GM21717 (cell line): ENCODE measurements at regions not wholly inside any gene's neighbourhood (a gene's known extent, or its start where the extent isn't known, plus 50 kb on each side); places are given as distances from the start of the nearest gene placed in this dataset.

ENCODE experiments used
- ATAC-seq: cut with Tn5 transposase; IDR thresholded peaks from one replicate; pipeline ENCODE4 v1.9.1; 2021; ENCODE audit warnings: mild to moderate bottlenecking, moderate library complexity; ENCODE audit not compliant: unreplicated experiment

DNA sequence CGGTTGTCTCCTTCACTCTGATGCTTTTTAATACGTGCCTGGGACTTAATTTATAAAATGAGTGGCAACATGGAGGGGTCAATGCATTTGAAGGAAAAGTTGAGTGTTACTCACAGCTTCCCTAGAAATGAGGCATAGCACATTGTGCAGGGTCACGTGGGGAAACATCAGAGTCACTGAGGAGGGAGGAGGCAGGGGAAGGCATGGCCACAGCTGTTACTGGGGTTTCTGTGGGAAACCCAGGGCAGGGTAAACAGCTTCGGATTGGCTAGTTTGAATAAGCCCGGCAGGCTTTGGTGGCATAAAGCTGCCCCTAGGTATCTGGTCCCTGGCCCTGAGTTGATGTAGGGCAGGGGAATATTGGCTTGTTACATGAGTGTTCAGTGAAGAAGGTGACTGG, 98.9 kb upstream of the ST8SIA2 start:
- ATAC-seq: no peak

DNA sequence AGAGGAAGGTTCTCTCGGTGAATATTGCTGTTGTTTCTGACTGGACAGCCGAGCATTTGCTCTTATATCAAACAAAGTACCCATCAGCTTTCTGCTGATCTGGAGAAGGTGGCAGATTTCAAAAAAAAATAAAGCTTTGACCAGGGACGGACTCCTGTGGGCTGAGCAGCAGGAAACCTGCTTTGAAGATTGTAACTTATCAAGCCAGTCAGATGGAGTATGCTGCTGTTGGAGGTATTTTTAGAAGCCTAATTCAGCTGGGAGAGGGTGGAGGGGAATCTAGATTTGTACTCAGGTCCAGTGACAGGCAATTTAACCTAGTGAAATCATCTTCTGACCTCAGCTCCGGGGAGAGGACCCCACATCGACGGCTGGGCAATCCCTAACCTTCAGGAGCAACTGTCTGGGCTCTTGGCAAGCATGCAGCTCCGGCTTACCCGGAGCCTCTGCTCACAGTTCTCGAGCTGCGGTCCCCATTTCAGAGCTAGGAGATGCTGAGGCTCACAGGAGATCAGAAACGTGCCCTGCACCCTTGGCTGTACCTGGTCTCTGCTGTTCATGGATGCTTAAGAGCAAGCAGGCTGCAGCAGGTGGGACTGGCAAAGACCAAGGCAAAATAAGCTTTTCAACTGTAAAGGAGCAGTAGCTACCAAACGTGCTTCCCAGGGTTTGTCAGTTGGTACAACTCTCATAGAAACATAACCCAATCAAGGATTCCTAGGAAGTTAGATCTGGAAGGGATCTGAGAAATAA, 89.3 kb upstream of the ST8SIA2 start:
- ATAC-seq: no peak

DNA sequence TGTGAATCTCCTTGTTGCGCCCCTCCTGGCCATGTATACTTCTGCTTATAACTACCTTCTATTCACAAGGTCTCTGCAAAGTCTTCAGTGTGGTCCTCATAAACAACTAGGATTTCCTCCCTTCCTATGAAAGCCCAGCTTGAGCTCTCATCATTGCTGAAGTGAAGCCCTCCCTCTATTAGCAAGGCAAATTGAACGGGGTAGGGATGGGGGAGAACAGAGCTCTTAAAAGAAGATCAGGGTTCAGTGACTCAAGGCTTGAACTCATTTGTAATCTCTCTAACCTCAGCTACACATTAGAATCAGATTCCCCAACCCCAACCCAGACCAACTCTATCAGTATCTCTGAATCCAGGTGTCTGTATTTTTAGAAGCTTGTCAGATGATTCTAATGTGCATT, 88.3 kb upstream of the ST8SIA2 start:
- no peak for ATAC-seq

DNA sequence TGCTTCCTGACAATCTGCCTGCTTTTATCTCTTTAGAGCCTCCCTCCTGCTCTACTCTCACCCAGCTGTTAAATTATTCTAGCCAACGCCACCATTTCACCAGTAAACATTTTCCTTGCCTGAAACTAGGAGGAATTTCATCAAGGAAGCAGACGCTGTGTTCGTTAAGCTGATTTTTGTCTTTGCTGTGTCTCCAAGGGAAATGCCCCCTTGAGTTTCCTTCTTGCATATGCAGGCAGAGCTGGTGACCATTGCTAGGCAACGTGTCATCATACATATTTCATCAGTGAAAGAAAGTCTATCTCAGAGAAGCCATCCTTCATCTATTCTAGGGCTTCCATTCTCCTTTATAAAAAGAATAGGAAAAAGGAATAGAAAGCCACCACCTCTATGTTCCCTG, 87.0 kb upstream of the ST8SIA2 start:
- no peak for ATAC-seq

DNA sequence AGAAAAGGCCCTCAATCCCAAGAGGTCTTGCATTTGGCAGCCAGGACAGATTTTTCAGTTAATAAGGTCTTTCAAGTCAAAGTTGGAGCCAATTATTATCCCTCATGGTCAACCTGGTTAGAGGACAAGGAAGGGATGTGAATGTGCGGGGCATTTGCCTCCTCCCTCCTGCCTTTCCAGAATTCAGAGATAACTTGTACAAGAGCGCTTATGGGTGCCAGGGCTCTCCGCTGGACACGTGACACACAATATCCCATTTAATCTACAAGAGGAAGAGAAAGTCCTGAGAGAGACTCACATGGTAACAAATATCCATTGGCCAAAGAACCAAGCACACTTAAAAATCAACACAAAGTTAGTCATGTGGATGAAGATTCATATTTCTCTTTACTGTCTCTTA, 78.5 kb upstream of the ST8SIA2 start:
- no peak for ATAC-seq

DNA sequence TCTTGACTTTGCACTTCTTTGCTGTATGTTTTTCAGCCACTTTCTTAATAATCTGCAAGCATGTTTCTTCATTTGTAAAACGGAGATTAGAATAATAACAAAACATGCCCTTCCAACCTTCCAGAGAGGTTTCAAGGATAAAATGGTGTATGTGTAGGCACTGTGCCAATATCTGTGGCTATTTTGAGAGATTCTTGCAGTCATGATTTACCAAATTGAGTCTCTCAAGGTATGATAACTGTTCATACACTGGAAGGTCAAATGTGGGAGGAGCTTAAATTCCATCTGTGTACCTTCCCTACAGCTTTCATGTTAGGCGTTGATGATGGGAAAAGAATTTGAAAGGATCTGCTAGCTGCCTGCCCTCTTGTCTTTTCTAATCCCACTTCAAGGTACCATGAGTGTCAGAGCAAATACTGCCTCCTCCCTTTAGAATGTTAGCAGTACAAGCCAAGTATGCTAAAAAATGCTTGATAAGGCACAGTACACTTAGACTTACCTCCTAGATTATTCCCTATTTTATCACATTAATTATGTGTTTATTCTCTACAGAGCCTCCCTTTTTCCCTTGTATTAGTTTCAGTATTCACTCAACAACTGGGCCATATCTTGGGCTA, 78.0 kb upstream of the ST8SIA2 start:
- no peak for ATAC-seq

DNA sequence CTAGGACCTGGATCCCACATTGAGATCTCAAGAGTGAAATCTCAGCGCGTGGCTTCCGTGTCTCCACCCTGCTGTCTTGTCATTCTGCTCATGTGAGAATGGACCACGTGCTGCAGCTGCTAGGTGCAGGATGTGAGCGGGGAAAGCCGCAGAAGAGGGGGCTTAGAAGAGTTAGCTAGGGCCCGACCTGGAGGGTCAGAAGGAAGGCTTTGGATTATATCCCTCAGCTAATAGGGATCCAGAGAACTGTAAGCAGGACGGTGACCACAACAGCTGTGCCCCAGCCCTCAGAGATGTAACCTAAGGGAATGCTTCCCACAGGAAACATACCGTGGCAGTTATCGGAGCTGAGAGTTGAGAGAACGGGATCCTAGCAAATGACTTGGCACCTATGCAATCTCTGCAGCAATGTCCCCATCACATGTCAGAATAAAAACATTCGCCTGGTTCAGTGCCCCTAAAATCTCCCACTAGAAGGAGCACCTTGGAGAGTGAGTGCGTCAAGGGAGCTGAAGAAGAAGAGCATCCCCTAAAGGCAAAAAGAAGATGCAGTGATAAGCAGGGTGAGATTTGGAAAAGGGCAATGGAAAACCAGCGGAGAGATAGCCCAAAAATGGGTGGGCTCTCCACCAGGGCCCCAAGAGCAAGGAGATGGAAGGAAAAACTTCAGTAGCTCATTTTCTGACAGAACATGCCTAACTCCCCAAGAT, 76.9 kb upstream of the ST8SIA2 start:
- no peak for ATAC-seq

DNA sequence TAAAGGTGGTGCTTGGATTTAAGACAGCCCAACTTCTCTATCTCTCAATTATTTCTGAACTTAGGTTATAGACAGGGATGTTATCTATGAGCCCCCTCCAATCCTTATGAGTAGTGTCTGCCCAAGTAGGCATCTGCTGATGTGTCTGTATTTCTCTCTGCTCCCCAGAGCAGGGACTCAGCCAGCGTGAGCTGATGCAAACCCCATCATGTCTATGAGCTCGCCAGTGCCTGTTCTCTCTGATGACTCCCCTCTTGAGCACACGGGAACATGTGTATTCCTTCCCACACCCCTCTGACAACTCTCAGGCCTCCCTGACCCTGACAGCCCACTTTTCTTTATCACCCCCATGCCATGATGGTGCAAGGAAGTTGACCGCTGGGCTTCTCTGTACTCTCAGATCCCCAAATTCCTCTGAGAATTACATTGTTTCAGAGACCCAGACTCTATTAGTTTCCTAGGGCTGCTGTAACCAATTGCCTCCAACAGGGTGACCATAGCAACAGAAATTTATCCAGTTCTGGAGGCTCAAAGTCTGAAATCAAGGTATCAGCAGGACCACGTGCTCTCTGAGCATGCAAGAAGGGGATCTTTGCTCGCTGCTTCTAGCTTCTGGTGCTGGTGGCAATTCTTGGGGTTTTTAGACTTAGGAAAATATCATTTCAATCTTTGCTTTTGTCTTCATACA, 73.5 kb upstream of the ST8SIA2 start:
- no peak for ATAC-seq

DNA sequence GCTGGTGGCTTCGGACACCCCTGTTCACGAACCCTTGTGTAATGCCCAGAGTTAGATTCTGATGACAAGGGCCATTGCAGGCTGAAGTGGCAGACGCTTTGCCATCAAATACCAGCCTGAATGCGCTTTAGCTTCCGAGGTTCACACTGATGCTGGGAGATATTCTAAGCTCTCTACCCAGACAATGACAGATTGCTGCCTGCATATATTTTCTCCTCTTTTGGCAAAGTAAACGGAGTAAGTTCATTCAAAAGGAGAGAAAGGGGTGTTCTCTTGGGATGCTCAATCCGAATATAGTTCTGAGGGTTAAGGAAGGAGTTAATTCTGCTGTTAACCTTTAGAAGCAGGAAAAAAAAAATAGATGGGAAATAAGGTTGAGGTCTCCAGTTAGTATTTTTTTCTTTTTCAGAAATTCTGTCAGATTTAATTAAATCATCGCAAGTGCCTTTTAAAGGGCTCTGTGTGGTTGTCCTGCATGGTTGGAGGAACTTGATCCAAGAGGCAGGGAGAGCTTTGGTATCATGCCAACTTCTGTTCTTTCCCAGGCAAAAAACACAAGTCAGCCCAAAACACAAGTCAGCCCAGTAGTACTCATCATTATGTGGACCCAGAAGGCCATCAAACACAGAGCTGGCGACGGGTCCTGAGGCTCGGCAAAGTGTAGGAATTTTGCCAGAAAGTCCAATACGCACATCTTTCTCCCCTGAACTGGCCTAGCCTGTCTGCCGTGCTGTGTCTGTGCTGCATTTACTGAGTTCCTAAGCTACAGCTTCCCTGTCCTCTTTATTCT, 70.9 kb upstream of the ST8SIA2 start:
- ATAC-seq: no peak

DNA sequence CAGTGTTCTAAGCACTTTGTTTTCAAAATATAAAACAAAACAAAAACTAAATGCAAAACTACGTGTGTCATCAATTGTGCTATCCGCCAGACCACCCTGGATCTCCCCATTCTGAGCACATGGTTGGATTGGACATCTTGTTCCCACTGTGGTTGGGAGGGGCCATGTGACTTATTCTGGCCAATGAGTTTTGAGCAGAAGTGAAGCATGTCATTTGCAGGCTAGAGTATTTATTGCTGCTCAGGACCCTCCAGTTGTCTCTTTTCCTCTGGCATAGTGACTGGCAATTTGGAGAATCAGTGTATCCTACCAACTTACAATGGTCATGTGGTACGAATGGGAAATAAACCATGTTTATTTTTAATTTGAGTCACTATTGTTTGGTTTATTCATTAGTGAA, 70.2 kb upstream of the ST8SIA2 start:
- no peak for ATAC-seq

DNA sequence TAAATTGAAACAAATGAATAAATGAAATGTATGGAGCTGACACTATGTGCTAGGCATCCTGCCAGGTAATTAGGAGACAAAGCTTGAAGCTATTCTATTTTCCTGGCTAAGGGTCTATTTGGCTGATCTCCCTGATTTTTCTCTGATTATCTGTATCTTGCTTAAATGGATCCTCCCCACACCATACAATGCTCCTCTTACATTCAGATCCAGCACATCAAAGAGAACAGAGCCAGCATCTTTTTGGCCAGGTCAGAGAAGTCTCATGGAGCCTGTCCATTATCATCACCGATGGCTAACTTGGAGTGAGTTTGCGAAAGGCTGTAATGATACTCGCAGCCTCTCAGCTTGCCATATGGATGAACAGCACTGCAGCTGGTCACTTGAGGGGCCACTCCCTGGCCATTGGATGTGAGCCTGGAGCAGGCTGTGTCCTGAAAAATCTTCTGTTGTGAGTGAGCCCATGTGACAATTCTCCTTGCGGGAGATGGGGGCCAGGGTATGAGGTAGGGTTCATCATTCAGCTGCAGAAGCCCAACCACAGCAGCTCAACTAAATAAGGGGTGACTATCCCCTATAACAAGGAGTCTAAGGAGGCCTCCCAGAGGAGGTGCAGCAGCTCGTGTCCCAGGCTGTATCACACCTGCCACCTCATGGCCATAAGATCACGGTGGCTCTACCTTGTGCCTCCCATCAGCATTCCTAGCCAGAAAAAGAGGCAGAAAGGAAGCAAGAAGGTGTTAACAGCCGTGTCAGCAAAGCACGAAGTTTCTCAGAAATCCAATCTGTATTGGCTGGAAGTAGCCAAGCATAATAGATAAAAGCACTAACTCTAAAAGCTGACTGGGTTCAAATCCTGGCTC, 69.3 kb upstream of the ST8SIA2 start:
- no peak for ATAC-seq

DNA sequence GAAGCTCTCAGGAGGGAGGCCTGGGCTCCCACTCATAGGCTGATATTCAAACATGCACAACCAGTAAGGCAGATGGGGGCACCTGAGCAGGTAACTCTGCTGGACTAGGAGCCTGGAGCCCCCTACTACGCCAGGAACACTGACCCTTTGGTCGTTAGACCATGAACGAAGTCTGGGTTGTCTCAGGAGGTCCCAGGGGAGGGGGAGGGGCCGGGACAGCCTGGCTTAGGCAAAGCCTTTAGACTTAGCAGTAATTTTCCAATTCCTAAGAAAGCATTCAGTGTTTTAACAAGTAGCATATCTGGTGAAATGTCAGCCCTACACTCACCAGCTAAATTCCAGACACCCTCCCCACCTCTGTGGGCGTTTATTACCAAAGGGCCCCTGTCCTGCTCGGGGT, 67.4 kb upstream of the ST8SIA2 start:
- ATAC-seq: no peak

DNA sequence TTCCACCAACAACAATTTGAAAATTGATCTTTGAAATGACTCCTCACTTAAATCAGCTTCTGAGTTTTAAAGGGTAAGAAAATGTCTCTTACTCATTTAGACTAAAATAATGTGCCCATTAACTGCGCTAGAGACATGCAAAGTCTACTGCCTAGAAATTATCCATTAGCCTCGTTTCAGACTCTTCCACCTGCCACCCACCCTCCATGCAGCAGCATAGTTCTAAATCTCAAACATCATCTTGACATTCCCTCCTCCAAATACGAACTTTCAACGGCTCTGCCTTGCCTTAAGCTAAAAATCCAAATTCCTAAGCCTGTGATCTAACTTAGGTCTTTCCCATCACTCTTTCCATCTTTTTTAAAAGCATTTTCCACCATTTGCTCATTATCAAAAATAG, 66.6 kb upstream of the ST8SIA2 start:
- no peak for ATAC-seq

DNA sequence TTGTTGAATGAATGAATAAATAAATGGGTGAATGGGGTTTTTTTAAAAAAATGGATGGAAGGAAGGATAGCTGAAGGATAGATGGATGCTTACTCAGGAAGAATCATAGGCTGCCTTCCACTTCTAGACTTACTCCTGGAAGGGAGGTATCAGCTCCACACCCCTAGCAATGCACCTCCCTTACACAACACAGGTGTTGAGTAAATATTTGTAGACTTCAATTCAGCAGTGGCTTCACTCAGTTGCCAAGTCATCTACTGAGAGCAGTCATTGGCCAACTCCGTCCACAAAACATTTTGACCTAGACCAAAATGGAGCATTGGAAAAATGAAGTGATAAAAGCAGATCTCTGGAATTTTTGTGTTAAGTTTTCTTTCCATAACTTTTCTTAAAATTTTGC, 65.5 kb upstream of the ST8SIA2 start:
- no peak for ATAC-seq

DNA sequence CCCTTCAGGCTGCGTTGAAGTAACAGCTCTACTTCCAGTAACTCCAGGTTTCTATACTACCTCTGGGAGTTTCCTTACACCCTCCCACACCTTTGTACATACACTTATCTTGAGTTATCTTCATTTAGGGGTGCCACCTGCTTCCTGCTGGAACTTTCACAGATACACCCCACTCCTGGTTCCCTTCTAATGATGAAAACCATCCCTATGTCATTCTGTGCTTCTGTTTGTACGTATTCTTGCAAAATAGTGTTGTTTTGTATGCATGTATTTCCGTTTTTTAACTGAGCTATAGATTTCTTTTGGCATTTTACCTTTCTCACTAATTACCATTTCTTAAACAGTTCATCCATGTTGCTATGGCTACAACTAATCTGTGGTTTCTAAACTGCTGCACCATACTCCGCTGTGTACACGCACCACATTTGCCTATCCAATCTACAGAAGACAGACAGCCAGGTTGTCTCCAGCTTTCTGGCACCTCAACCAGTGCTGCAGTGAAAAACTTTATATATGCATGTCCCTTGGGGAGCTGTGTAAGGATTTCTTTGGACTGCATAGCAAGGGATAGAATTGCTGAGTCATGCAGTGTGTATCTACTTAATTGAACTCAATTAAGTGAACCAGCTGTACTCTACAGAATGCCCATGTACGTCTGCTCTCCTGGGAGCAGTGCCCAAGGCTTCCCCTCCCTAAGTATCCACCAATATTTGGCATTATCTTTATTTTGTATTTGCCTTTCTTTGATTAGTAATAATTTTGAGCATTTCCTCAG, 61.4 kb upstream of the ST8SIA2 start:
- ATAC-seq: no peak

DNA sequence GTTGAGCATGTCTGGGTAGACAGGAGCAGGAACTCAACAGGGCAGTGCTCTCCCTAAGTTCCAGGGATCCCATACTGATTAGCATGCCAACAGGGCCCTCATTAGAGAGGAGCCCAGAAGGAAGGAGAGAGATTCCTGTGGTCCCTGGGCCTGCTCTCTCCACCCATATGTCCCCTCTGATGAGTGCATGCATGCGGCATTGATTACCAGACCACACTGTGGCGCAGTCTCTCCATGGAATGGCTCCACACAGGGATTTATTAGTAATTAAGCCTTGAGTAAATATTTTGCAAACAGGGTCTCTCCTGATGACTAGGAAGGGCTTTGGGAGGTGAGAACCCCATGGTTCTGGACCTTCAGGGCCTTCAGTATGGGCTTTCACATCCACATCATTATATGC, 60.0 kb upstream of the ST8SIA2 start:
- no peak for ATAC-seq

DNA sequence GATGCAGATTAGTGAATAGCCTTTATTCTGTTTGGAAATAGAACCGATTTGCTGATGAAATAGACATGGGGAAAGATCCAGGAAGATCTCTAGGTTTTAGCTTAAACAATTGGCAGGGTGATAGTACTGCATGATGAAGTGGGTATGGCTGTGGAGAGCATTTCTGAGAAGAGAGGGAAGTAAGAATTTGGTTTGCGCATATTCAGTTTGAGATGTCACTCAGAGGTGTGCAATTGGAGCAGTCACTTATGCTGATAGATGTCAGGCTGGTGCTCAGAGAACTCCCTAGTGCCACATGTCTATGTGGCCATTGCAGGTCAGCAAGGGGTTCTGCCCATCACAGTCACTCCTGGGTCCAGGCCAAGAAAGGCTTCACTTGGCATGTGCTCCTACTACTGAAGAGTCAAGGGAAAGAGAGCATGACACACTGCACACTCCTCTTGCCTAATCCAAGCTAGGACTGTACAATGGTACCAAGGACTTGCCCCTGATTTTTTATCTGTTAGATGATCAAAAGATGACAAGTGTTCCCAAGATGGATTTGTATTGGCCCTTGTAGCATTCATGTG, 57.2 kb upstream of the ST8SIA2 start:
- no peak for ATAC-seq

DNA sequence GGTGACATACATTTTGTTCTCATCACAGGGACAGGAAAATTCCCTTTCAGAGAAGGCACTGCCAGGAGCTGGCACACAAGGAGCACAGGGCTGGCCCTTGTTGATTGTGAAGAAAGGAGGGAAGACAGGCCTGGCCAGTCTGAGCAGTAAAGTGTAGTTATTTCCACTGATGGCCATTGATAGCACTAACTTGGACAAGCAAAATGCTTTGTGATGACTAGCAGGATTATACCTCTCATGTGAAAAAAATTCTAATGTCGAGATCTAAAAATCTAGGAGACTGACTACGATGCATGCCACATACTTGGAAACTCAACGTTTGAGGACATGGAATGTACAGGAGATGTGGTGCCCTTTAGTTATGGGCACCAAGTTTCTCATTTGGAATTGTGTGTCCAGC, 54.3 kb upstream of the ST8SIA2 start:
- ATAC-seq: no peak
